GM23338 (cell line): ENCODE measurements at regions not wholly inside any gene's neighbourhood (a gene's known extent, or its start where the extent isn't known, plus 50 kb on each side); places are given as distances from the start of the nearest gene placed in this dataset.

Experiments
- ATAC-seq: fragments of 200-7000 bp; cut with Tn5 transposase; 3 replicates; pipeline ENCODE4 v1.9.1; 2020
- DNase-seq: peaks from one replicate; pipeline ENCODE4 v3.0.0-alpha.2; 2015; ENCODE audit warnings: low spot score
- H2AFZ ChIP-seq: fragments of 200-600 bp; sonication (generic); 2 replicates; pipeline ENCODE4 v1.8.0; 2016; ENCODE audit warnings: antibody characterized with exemption, mild to moderate bottlenecking, moderate library complexity
- H3F3A ChIP-seq: fragments of 200-600 bp; sonication (generic); replicated peaks from 2 replicates; pipeline ENCODE4 v1.8.0; 2017; ENCODE audit warnings: antibody characterized with exemption, mixed run types, low read depth
- H3K27ac ChIP-seq: fragments of 200-600 bp; sonication (generic); 2 replicates; pipeline ENCODE4 v1.6.1; 2016; ENCODE audit warnings: low read depth
- H3K27me3 ChIP-seq: fragments of 200-600 bp; sonication (generic); 2 replicates; pipeline ENCODE4 v1.8.0; 2016; ENCODE audit warnings: mild to moderate bottlenecking, mixed run types, moderate library complexity; ENCODE audit not compliant: insufficient read depth
- H3K36me3 ChIP-seq: fragments of 200-600 bp; sonication (generic); 2 replicates; pipeline ENCODE4 v1.8.0; 2016; ENCODE audit warnings: mild to moderate bottlenecking; ENCODE audit not compliant: insufficient read depth
- H3K4me1 ChIP-seq: fragments of 200-600 bp; sonication (generic); 2 replicates; pipeline ENCODE4 v1.8.0; 2016; ENCODE audit warnings: mild to moderate bottlenecking, moderate library complexity; ENCODE audit not compliant: insufficient read depth
- H3K4me2 ChIP-seq: fragments of 200-600 bp; sonication (generic); 2 replicates; pipeline ENCODE4 v1.7.1; 2017; ENCODE audit warnings: mixed run types
- H3K4me3 ChIP-seq: fragments of 200-600 bp; sonication (generic); 2 replicates; pipeline ENCODE4 v1.6.1; 2016; ENCODE audit warnings: mixed run types
- H3K79me2 ChIP-seq: fragments of 200-600 bp; sonication (generic); replicated peaks from 2 replicates; pipeline ENCODE4 v1.8.0; 2017; ENCODE audit warnings: mild to moderate bottlenecking; ENCODE audit not compliant: insufficient read depth
- H3K9me2 ChIP-seq: fragments of 200-600 bp; sonication (generic); 2 replicates; pipeline ENCODE4 v1.8.0; 2017; ENCODE audit not compliant: insufficient read depth
- H4K20me1 ChIP-seq: fragments of 200-600 bp; sonication (generic); replicated peaks from 2 replicates; pipeline ENCODE4 v1.8.0; 2017; ENCODE audit warnings: mild to moderate bottlenecking; ENCODE audit not compliant: insufficient read depth
- H3K27ac Mint-ChIP-seq: 2 replicates; pipeline ENCODE4 v1.8.0; 2020; ENCODE audit warnings: inconsistent platforms, mild to moderate bottlenecking, moderate library complexity, mixed read lengths
- H3K27me3 Mint-ChIP-seq: 3 replicates; pipeline ENCODE4 v1.8.0; 2022; ENCODE audit warnings: low read depth, mild to moderate bottlenecking, moderate library complexity, mixed read lengths, inconsistent platforms; ENCODE audit not compliant: insufficient read depth, poor library complexity
- H3K36me3 Mint-ChIP-seq: 3 replicates; pipeline ENCODE4 v1.8.0; 2021; ENCODE audit warnings: low read depth, mild to moderate bottlenecking, inconsistent platforms, moderate library complexity, mixed read lengths
- H3K4me1 Mint-ChIP-seq: 3 replicates; pipeline ENCODE4 v1.8.0; 2020; ENCODE audit warnings: mild to moderate bottlenecking, inconsistent platforms, mixed read lengths
- H3K4me3 Mint-ChIP-seq: 3 replicates; pipeline ENCODE4 v1.8.0; 2021; ENCODE audit warnings: moderate library complexity, mild to moderate bottlenecking, inconsistent platforms, mixed read lengths
- H3K9me3 Mint-ChIP-seq: 3 replicates; pipeline ENCODE4 v1.8.0; 2020; ENCODE audit warnings: moderate library complexity, mild to moderate bottlenecking, inconsistent platforms, mixed read lengths
- CREB1 ChIP-seq: fragments of 250-450 bp; sonication (Bioruptor Pico); IDR thresholded peaks from 2 replicates; pipeline ENCODE4 v1.5.0; 2020; ENCODE audit warnings: low read depth, mild to moderate bottlenecking, moderate library complexity
- CTCF ChIP-seq, 2 experiments: fragments of 200-600 bp in 1 of 2; sonication (generic) in 1 of 2; conservative IDR thresholded peaks; 2 replicates each; pipeline versions ENCODE4 v1.5.1 to v1.6.1; 2016 to 2017; ENCODE audit warnings: antibody characterized with exemption in 2 of 2, low read depth in 2 of 2, mild to moderate bottlenecking in 2 of 2, moderate library complexity in 1 of 2
- EZH2phosphoT487 ChIP-seq: fragments of 200-600 bp; sonication (generic); IDR thresholded peaks from one replicate; pipeline ENCODE4 v1.8.1; 2018; ENCODE audit warnings: antibody characterized with exemption; ENCODE audit not compliant: unreplicated experiment
- JUNB ChIP-seq: IDR thresholded peaks from one replicate; pipeline ENCODE4 v1.6.1; 2016; ENCODE audit warnings: antibody characterized with exemption; ENCODE audit not compliant: unreplicated experiment
- NANOG ChIP-seq: IDR thresholded peaks from 2 replicates; pipeline ENCODE4 v1.6.1; 2016; ENCODE audit warnings: antibody characterized with exemption, borderline replicate concordance
- ZNF114 ChIP-seq: fragments of 250-450 bp; sonication (Bioruptor Pico); IDR thresholded peaks from 2 replicates; pipeline ENCODE4 v1.5.0; 2020; ENCODE audit warnings: mild to moderate bottlenecking, moderate library complexity
- ZNF331 ChIP-seq: fragments of 250-450 bp; sonication (Bioruptor Pico); IDR thresholded peaks from 2 replicates; pipeline ENCODE4 v1.5.0; 2020; ENCODE audit warnings: low read depth, mild to moderate bottlenecking, moderate library complexity
- TF ChIP-seq, protein P1 (sequence below): fragments of 250-450 bp; sonication (Bioruptor Pico); IDR thresholded peaks from 2 replicates; pipeline ENCODE4 v1.5.0; 2020; ENCODE audit warnings: mild to moderate bottlenecking, moderate library complexity

GRCh38 chr5:173408946-173409345 lies 80.7 kb upstream of the STC2 start (continued):
- TF ChIP-seq, protein P1, sequence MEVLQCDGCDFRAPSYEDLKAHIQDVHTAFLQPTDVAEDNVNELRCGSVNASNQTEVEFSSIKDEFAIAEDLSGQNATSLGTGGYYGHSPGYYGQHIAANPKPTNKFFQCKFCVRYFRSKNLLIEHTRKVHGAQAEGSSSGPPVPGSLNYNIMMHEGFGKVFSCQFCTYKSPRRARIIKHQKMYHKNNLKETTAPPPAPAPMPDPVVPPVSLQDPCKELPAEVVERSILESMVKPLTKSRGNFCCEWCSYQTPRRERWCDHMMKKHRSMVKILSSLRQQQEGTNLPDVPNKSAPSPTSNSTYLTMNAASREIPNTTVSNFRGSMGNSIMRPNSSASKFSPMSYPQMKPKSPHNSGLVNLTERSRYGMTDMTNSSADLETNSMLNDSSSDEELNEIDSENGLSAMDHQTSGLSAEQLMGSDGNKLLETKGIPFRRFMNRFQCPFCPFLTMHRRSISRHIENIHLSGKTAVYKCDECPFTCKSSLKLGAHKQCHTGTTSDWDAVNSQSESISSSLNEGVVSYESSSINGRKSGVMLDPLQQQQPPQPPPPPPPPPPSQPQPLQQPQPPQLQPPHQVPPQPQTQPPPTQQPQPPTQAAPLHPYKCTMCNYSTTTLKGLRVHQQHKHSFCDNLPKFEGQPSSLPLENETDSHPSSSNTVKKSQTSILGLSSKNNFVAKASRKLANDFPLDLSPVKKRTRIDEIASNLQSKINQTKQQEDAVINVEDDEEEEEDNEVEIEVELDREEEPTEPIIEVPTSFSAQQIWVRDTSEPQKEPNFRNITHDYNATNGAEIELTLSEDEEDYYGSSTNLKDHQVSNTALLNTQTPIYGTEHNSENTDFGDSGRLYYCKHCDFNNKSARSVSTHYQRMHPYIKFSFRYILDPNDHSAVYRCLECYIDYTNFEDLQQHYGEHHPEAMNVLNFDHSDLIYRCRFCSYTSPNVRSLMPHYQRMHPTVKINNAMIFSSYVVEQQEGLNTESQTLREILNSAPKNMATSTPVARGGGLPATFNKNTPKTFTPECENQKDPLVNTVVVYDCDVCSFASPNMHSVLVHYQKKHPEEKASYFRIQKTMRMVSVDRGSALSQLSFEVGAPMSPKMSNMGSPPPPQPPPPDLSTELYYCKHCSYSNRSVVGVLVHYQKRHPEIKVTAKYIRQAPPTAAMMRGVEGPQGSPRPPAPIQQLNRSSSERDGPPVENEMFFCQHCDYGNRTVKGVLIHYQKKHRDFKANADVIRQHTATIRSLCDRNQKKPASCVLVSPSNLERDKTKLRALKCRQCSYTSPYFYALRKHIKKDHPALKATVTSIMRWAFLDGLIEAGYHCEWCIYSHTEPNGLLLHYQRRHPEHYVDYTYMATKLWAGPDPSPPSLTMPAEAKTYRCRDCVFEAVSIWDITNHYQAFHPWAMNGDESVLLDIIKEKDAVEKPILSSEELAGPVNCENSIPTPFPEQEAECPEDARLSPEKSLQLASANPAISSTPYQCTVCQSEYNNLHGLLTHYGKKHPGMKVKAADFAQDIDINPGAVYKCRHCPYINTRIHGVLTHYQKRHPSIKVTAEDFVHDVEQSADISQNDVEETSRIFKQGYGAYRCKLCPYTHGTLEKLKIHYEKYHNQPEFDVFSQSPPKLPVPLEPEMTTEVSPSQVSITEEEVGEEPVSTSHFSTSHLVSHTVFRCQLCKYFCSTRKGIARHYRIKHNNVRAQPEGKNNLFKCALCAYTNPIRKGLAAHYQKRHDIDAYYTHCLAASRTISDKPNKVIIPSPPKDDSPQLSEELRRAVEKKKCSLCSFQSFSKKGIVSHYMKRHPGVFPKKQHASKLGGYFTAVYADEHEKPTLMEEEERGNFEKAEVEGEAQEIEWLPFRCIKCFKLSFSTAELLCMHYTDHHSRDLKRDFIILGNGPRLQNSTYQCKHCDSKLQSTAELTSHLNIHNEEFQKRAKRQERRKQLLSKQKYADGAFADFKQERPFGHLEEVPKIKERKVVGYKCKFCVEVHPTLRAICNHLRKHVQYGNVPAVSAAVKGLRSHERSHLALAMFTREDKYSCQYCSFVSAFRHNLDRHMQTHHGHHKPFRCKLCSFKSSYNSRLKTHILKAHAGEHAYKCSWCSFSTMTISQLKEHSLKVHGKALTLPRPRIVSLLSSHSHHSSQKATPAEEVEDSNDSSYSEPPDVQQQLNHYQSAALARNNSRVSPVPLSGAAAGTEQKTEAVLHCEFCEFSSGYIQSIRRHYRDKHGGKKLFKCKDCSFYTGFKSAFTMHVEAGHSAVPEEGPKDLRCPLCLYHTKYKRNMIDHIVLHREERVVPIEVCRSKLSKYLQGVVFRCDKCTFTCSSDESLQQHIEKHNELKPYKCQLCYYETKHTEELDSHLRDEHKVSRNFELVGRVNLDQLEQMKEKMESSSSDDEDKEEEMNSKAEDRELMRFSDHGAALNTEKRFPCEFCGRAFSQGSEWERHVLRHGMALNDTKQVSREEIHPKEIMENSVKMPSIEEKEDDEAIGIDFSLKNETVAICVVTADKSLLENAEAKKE: no peak
- TF ChIP-seq ZNF114 (CRISPR knock-in tag) (no peak), CTCF (conservative IDR thresholded peaks at IDR 0.05; ENCODE audit: low read depth in 2 of 2) (no peak), EZH2phosphoT487 (no peak)

DNA sequence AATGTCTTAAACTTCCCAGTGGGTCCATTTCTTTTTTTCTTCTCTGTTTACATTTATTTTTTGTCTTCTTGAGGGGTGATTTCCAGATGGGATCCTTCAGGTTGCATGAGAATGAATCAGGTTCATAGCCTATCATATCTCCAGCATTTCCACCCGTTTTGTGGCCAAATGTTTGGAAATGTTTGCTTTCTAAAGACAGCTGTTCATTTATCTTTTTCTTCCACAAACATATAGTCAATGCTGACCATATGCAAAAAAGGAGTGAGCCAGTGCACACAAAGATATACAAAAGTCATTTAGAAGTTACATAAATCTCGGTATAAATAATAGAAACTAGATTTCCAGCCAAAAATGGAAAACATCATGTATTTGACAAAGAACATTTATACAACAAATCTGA lies 71.6 kb upstream of the STC2 start:
- no peak for ATAC-seq
- no peak for TF ChIP-seq ZNF114 (CRISPR knock-in tag)
- no peak for TF ChIP-seq ZNF331 (CRISPR knock-in tag)
- no peak for TF ChIP-seq CREB1 (CRISPR knock-in tag)
- no peak for TF ChIP-seq CTCF (conservative IDR thresholded peaks at IDR 0.05; ENCODE audit: low read depth in 2 of 2)
- no peak for TF ChIP-seq NANOG
- no peak for TF ChIP-seq EZH2phosphoT487
- no peak for TF ChIP-seq JUNB

More for the DNA sequence above, 71.6 kb upstream of the STC2 start:
- no peak for DNase-seq
- no peaks in the 10 kb centered on the region; the same call in 1 of the 2 replicates for H3K9me2 ChIP-seq
- no peak overlapping the region for H3K27ac ChIP-seq
- Mint-ChIP-seq H3K27me3 (no peaks in the 10 kb centered on the region), H3K36me3 (peaks cover 3% of the 10 kb centered on the region; the same call in 1 of the 3 replicates), H3K4me1 (no peaks in the 10 kb centered on the region), H3K9me3 (peaks cover 5% of the 10 kb centered on the region; the same call in 1 of the 3 replicates), H3K4me3 (no peak overlapping the region), H3K27ac (no peak overlapping the region)
- no peaks in the 10 kb centered on the region for H4K20me1 ChIP-seq
- H3K4me2 ChIP-seq: no peak overlapping the region
- no peaks in the 10 kb centered on the region for H3K27me3 ChIP-seq
- H3K4me1 ChIP-seq: no peaks in the 10 kb centered on the region
- no peaks in the 10 kb centered on the region for H3K79me2 ChIP-seq
- no peaks in the 10 kb centered on the region for H3F3A ChIP-seq
- no peak overlapping the region for H3K4me3 ChIP-seq
- H2AFZ ChIP-seq: no peak overlapping the region
- no peaks in the 10 kb centered on the region for H3K36me3 ChIP-seq
